Stimulated activated CD8-positive, alpha-beta memory T cell treated with anti-CD3 and anti-CD28 coated beads, Interleukin-4, amount 100 ng/mL, for 1 hour (primary cell): ENCODE measurements at regions not wholly inside any gene's neighbourhood (a gene's known extent, or its start where the extent isn't known, plus 50 kb on each side); places are given as distances from the start of the nearest gene placed in this dataset.
"Not testable (repeated sequence)": the region's sequence is repeated elsewhere in the genome, so short reads cannot be mapped to it uniquely, and the experiment has no call there.

Source experiments
- DNase-seq, 2 donors: peaks; one replicate each; pipeline ENCODE4 v3.0.0-alpha.2; 2020; ENCODE audit warnings: low read depth in 2 of 2, low spot score in 1 of 2

DNA sequence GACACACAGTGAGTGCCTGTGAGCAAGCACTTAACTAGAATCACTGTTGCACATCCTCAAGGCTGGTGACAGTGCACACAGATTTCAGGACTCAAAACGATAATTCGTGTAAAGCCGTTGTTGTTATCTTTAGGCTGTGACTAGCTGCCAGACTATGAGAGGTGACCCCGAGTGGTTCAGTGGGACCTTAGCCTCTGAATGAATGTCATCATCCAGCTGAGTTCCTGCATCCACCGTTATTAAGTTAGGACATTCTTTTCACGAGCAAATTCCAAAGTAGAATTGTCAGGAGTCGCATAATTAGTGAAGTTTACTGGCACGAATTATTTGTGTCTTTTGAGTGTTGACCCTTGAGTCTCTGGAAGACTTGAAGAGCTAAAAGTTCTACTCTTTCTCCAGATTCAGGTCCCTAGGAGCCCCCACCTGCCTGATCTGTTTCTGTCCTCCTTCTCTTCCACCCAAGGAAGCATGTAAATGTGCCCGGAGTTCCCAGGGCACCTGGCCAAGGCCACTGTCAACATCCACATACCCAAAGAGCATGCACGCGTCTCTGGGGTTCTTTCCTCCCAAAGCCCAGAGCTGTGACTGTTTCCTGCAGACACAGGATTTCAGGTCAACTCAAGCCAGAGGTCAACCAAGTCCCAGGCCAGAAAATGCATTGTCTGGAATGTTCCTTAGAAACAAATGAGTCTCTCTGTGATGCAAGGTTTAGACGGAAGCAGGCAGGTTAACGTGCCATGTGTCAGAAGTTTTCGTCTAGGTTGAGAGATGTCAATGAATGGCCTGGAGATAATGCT is 207.2 kb downstream of the TOMM20 start:
- no peak for DNase-seq

DNA sequence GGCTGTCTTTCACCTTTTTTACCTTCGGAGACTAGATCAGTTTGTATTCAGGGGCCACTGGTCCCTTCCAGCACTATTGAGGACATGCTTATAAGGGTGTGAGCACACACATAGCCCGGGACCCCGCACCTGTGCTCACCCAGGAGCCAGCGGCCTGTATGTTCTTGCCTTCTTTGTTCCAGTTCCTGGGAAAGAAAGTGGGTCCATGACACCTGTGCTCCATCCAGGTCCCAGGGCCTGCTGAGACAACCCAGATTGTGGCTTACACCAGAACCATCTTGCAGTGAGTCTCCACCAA is 207.8 kb downstream of the TOMM20 start:
- DNase-seq = no peak

DNA sequence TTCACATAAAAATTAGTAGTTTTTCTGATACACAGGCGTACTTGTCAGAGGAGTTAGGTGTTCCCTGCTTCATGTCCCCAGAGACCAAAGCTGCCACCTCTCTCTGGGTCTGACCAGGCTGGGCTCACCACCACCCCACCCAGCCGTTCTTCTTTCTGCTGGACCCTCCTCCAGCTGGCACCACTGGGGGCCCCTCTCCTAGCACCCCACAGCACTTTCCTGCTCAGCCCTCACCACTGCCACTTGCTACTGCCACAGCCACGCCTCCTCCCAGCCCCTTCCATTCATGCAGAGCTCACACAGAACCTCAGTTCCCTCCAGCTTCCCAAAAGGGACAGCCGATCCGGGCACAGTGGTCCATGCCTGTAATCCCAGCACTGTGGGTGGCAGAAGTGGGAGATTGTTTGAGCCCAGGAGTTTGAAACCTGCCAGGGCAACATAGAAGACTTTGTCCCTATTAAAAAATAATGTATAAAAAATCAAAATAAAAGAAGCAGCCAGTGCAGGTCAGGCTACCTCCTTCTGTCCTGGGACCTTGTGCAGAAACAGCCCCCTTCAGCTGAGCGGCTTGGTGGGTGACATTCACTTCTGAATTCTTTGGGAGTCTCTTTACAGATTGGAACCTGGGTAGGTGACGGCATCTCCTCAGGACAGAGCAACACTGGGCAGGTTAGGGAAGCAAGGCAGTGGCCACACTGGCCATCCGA is 208.3 kb downstream of the TOMM20 start:
- DNase-seq = no peak

DNA sequence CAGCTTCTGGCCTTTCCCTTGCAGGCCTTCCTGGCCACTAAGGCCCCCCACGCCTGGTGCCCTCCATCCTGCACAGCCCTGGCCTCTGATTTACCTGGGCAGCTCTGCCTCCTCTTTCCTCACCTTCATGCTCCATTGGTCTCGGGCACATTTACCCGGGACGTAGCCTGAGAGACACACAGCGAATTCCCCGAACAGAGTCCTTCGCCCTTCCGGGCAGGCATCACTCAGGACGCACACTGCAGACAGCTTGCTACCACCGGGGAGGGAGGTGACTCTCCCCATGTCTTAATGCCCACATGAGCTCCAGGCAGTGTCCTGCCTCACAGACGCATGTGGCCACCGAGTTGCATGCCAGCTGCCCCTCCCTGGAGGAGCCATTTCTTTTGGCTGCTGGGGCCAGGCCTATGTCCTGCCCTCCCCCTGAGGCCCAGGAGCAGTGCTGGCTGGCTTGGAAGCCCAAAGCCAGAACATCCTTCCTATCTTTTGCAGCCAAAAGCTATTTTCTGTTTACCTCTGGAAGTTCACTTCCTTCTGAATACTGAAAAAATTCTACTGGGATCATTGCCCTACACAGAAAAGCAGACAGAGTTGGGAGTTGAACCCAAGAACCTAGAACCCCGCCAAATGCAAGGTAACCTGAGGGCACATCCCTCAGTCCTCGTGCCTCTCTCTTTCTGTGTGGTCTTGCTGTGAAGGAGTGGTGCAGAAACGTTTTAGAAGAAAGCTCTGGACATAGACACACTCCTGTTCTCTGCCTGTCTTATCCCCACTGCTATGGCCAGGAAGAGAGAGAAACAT is 209.5 kb downstream of the TOMM20 start:
- DNase-seq = no peak

DNA sequence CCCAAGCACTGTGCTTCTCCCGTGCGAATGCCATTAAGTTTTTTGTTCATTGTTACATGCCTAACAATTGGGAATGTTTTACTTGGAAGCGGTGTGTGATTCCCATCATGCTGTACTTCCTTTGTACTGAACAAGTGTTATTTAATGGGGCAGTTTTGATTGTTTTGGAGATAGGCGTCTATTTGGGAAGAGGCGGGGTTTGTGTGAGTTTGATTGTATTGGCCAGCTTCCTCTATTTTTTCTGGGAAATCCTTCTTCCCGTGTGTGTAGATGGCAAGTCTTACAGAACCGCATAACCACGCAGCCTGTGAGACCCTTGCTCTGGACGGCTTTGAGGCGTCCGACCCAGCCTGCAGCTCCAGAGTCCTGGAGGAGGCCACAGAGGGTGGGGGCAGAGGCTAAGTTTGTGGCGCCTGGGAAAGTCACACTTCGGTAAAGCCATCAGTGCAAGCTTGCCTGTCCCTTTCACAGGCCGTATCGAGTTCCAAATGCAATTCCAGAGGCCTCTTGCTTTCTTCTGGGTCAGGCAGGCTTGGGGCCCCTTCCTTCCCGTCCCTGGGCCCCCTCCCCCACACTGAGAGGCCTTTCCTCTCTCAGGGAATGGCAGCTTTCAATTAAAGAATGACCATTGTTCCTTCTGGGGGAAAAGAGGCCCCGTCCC is 210.3 kb downstream of the TOMM20 start:
- DNase-seq = no peak

DNA sequence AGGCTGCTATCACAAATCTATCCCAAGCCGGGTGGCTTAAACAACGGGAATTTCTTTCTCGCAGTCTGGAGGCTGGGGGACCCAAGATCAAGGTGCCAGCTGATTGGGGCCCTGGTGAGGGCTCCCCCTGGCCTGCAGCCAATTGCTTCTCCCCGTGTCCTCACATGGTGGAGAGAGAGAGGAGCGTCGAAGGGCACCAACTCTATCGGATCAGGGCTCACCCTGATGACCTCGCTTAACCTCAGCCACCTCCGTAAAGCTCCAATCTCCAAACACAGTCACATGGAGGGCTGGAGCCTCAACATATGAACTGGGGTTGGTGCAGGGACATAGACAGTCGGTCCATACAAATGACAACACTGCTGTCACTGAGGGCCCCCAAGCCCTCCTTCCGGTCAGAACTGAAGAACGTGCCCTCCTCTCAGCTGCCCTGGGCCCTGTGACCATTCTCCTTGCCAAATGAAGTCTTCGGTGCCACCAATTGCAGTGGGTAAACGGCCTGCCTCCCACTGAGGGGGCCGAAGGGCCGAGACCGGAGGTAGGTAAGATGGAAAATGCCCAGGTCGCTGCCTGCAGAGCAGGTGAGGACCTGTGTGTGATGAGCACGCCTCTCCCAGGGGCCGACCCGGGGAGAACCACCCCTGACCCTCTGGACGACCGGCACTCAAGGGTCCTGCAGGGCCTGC is 211.0 kb downstream of the TOMM20 start:
- DNase-seq = no peak

DNA sequence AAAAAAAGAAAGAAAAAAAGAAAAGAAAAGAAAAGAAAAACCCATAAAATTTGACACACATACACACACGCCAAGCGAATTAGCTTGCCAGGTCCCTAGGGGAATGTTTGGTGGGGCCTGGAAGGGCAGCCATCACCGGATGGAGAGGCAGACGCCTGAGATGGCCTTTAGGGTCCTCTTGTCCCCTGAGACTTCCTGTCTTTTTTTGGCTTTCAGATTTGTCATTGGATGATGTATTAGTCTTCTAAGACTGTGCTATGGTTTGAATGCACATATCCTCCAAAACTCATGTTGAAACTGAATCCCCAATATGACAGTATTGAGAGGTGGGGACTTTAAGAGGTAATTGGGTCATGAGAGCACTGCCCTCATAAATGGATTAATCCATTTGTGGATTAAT is 211.8 kb downstream of the TOMM20 start:
- no peak for DNase-seq

DNA sequence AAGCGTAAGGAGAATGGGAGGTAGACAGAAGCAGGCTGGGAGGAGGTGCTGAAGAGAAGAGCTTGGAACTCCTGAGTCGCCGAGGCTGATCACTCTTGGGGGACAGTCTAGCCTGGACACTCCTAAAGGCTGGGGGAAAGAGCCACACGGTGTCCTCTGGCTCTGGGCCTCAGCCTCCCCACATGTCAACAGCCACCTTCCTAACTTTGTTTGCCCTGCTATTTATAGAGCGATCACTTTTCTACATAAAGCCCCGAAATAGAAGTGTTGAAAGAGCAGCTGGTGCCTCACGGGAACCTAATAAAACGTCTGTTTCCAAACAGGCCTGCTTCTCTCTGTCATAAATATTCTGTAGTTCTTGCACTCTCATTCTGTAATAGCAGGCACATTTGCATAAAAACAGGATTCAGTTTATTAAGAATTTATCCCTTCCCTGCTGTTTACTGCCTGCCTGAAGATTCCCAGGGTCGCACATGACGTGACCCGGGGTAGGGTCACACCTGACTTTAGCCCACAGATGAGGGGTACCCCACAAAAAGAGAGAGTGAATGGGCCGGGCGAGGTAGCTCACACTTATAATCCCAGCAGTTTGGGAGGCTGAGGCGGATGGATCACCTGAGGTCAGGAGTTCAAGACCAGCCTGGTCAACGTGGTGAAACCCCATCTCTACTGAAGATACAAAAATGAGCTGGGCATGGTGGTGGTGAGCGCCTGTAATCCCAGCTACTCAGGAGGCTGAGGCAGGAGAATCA is 212.5 kb downstream of the TOMM20 start:
- DNase-seq = no peak

DNA sequence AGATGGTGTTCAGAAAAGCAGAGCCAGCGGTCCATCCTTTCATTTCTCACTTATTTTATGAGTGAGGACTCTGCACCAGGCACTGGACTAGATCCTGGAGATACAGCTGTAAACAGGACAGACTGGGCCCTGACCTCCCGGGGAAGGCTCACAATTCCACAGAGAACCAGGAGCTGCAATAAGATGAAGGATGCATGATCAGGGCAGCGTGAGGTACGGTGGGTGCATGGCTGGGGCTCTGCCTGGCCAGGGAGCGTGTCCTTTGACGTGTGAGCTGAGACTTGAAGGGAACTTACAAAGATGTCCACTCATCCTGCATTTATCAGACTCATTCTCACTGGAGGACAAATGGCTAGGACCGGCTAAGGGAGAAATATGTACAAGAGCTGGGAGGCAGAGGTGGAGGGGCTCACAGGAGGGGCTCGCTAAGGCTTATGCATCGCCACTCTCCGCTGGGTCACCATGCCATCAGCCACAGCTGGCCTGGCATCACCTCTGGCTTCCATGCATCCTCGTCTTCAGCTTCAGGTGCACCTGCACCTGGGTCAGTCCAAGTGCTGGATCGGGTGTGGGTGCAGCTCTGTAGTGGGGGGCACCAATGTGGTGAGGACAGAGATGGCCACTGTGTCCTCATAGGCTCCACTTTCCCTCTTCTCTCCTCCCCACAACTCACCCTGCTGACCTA is 213.9 kb downstream of the TOMM20 start:
- DNase-seq = no peak

DNA sequence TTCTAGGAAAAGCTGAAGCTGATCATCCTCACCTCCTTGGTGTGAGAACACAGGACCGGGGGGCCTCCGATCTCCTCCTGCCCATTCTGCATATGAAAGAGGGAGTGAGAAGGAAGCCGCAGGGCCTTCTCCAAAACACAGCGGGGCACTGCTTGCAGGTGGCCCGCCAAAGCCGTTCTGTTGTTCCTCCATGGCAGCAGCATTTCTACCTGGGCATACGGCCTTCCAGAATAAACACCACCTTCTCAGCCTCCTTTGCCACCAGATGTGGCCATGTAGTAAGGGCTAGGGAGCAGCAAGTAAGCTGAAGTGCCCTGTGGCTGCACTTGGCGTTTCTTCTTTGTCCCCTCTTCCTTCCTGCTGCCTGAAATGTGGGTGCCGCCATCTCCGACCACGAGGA is 214.9 kb downstream of the TOMM20 start:
- DNase-seq = no peak

DNA sequence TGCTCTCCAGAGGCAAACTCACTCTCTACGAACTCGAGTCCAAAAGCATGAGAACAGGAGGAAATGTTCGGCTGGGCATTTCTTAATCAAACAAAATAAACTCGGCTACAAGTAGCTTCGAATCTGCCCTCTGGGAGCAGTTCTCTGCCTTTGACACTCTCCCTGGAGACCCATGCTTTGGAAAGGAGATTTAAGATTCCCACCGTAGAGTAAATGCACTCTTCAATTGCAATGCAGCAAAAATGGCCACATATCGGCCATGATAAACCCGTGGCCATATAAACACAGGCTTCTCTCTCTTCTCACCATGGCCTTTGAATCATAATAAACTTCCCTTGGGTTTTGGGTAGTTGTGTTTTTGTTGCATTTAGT is 215.4 kb downstream of the TOMM20 start:
- no peak for DNase-seq

DNA sequence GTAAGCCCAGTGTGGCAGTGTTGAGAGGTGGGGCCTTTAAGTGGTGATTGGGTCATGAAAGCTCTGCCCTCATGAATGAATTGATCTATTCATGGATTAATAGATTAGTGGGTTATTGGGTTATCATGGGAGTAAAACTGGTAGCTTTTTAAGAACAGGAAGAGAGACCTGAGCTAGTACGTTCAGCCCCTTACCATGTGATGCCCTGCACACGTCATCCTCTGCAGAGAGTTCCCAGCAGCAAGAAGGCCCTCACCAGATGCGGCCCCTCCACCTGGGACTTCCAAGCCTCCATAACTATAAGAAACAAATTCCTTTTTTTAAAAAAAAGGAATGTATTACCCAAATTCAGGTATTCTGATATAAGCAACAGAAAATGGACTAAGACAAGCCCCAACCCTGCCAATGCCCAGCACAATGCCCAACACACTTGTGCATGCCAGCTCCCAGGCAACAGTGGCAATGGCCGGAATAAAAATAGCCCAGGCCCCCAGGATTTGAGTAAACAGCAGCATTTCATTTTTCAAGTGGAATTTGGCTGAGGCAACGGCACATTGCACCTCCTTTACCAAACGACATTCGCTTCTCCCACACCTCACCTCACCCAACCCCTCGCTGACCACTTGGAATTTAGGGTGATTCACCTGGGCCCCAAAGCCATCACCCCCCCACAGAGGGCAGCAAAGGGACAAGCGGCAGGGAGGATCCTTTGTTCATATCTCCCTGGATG is 215.9 kb downstream of the TOMM20 start:
- DNase-seq = no peak

DNA sequence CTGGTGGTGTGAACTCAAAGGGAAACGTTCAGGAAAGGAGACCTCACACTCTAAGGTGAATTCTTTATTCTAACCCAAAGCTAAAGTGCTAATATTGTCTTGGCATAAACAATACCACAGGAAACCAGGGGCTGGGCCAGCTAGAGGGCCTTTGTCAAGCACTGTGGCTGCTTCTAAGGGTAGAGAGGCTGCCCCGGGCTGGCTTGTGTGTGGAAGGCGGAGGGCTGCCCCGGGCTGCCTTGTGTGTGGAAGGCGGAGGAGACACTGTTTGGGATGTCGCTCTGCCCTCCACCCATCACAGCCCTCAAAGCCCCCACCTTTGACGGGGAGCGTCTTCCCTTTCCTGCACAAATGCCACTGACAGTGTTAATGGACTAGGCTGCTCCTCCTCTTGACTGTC is 216.8 kb downstream of the TOMM20 start:
- DNase-seq = peak; percentile 9 to 13

DNA sequence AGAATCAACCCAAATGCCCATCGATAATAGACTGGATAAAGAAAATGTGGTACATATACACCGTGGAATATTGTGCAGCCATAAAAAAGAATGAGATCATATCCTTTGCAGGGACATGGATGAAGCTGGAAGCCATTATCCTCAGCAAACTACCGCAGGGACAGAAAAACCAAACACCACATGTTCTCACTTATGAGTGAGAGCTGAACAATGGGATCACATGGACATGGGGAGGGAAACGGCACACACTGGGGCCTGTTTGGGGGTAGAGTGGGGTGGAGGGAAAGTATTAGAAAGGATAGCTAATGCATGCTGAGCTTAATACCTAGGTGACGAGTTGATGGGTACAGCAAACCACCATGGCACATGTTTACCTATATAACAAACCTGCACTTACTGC is 217.5 kb downstream of the TOMM20 start:
- not testable (repeated sequence) for DNase-seq

DNA sequence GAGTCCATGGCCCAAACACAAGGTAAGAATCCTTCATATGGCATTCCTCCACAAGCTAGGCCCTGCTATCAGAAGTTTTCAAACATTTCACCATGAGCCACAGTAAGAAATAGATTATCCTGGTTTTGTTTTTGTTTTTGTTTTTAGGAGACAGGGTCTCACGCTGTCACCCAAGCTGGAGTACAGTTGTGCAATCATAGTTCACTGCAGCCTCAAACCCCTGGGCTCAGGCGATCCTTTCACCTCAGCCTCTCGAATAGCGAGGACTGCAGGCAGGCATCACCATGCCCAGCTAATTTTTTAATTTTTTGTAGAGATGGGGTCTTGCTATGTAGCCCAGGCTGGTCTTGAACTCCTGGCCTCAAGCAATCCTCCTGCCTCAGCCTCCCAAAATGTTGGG is 218.8 kb downstream of the TOMM20 start:
- DNase-seq = no peak

DNA sequence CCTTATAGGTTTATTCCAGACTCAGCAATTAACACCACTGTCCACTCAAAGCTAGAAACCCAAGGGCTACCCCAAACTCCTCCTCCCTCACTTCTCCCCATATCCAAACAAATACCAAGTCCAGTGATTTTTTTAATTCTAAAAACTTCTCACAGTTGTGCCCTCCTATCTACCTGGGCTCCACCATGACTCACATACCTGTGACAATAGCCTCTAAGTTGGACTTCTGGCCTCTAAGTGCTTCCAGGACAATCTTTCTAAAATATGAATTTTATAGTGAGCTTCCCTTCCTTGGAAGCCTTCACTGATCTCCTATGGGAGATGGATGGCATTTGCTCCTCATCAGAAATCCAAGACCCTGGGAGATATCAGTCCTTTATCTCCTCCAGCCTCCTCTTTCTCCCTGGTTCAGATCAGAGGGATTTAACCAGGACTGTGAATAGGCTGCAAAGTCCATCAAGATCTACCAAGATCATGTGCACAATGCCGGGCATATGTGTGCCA is 219.3 kb downstream of the TOMM20 start:
- DNase-seq = no peak

DNA sequence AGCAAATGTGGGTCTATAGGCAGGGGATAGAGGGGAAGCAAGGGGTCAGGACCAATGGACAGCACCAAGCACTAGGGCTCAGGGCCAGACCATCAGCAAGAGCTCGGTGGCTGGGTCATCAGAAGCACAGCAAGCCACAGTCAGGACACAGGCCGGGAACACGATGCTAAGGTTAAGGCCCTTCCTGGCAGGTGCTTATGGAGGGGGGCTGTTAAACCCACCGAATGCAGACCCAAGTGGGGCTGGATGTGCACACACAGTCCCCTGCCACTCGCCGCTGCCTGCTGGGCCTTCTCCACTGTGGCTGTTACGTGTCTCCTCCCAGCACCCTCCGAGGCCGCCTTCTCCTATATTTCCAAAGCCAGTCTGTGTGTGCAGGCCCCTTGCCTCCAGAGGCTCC is 220.1 kb downstream of the TOMM20 start:
- DNase-seq = no peak

DNA sequence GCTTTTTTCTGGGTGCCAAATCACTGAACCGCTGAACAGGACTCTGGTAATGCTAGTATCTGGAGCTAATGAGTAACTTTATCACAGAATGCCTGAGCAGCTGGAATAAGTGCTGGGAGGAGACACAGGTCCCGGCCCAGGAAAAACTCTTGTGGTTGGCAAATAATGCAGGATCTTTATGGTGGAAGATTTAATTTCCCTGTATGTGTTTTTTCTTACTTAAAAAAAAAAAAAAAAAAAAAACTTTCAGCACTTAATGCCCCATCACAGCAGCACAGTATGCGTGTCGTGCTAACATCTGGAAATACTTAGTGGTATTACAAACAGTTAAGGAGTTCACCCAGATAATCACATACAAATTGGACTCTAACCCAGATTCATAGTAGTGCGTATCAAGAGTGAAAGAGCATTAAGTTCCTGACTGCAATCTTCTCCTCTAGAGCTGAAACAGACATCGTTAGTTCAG is 220.7 kb downstream of the TOMM20 start:
- no peak for DNase-seq
